ENCODE measurements at regions not wholly inside any gene's neighbourhood (a gene's known extent, or its start where the extent isn't known, plus 50 kb on each side); places are given as distances from the start of the nearest gene placed in this dataset.

DNA sequence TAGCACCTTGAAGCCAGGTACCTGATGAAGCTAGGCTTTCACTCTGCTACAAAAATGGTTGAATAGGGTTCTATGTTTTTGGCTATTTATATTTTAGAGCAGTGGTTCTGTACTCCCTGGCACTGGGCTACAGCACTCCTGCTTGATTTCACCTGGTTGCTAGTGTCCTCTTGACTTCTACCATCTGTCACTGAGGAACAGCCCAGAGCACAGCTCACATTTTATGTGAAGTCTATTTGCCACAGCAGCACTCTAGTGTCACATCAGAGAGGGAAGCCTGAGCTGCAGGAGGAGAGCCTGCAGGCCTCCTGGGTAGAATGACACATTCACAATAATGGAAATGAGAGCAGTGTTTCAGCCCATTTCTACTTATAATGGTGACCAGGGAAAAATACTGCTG is 184.2 kb downstream of the ZNF486 start:
- no peaks in the 10 kb centered on the region for H3K27me3 ChIP-seq (replicated peaks in 1 of 7)

DNA sequence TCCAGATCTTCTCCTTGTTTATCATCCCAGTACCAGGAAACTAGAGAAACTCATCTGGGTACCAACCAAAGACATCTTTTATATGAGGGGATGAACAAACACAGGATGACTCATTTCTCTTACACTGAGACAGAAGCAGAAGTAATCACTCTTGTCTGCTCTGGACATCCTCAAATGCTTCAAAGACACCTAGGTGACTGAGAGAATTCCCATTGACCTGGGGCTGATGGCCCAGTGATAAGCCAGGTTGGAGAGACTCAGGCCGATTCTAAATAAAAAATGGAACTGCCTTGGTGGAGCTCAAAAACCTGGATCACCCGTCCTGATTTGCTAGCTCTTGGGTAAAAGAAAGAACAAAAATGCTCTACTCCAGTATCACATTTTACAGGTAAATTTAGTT is 182.2 kb downstream of the ZNF486 start:
- H3K4me3 ChIP-seq: no peak overlapping the region
- H3K27me3 ChIP-seq (replicated peaks in 1 of 7): no peaks in the 10 kb centered on the region
- TF ChIP-seq, protein P1, sequence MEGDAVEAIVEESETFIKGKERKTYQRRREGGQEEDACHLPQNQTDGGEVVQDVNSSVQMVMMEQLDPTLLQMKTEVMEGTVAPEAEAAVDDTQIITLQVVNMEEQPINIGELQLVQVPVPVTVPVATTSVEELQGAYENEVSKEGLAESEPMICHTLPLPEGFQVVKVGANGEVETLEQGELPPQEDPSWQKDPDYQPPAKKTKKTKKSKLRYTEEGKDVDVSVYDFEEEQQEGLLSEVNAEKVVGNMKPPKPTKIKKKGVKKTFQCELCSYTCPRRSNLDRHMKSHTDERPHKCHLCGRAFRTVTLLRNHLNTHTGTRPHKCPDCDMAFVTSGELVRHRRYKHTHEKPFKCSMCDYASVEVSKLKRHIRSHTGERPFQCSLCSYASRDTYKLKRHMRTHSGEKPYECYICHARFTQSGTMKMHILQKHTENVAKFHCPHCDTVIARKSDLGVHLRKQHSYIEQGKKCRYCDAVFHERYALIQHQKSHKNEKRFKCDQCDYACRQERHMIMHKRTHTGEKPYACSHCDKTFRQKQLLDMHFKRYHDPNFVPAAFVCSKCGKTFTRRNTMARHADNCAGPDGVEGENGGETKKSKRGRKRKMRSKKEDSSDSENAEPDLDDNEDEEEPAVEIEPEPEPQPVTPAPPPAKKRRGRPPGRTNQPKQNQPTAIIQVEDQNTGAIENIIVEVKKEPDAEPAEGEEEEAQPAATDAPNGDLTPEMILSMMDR (IDR thresholded peaks at IDR 0.05 in 8 of 11, conservative IDR thresholded peaks at IDR 0.05 in 3 of 11): no peak
- no peak for TF ChIP-seq POLR2AphosphoS5 (IDR thresholded peaks at IDR 0.05)
- no peak for TF ChIP-seq POLR2A (IDR thresholded peaks at IDR 0.05)
- no peaks in the 10 kb centered on the region for H3K36me3 ChIP-seq
- peaks cover 0 to 29% (median 0%) of the 10 kb centered on the region in 8 donors for H3K9me3 ChIP-seq
- intact Hi-C loops (cut with DNase I; ENCODE audit: low total_unique reads): no loop called here
- no peaks in the 10 kb centered on the region for H3K4me1 ChIP-seq
- no peak for DNase-seq
- no peak overlapping the region for H3K27ac ChIP-seq
- WGBS, 5 donors: 67 to 88% (median 80%) methylated on average over 2 of the region's 2 CpGs

More for the DNA sequence above, 184.2 kb downstream of the ZNF486 start:
- H3K9me3 ChIP-seq: peaks cover 0 to 32% (median 13%) of the 10 kb centered on the region in 8 donors
- TF ChIP-seq POLR2AphosphoS5 (IDR thresholded peaks at IDR 0.05): no peak
- TF ChIP-seq, protein P1 (IDR thresholded peaks at IDR 0.05 in 8 of 11, conservative IDR thresholded peaks at IDR 0.05 in 3 of 11): no peak
- TF ChIP-seq POLR2A (IDR thresholded peaks at IDR 0.05): no peak
- no peaks in the 10 kb centered on the region for H3K36me3 ChIP-seq
- intact Hi-C loops (cut with DNase I; ENCODE audit: low total_unique reads): no loop called here
- H3K27ac ChIP-seq: no peak overlapping the region
- H3K4me1 ChIP-seq: no peaks in the 10 kb centered on the region
- DNase-seq: no peak
- no peak overlapping the region for H3K4me3 ChIP-seq

DNA sequence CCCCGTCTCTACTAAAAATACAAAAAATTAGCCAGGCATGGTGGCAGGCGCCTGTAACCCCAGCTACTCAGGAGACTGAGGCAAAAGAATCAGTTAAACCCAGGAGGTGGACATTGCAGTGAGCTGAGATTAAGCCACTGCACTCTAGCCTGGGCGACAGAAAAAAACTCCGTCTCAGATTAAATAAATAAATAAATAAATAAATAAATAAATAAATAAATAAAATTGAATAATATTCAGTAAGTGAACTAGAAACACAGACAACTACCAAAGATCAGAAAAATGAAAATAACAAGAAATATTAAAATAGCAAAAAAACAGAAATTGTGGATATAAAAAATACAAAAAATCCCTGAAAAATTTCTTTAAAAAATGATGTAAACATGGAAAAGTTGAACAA is 172.4 kb downstream of the ZNF486 start:
- DNase-seq: no peak
- WGBS, 5 donors: 90 to 98% (median 93%) methylated on average over 4 of the region's 4 CpGs
- intact Hi-C loops (cut with DNase I; ENCODE audit: low total_unique reads): no loop called here
- no peaks in the 10 kb centered on the region for H3K27me3 ChIP-seq (replicated peaks in 1 of 7)
- no peaks in the 10 kb centered on the region for H3K4me1 ChIP-seq
- H3K36me3 ChIP-seq: no peaks in the 10 kb centered on the region
- H3K4me3 ChIP-seq: no peak overlapping the region
- H3K27ac ChIP-seq: no peak overlapping the region
- TF ChIP-seq POLR2AphosphoS5 (IDR thresholded peaks at IDR 0.05) (no peak), POLR2A (IDR thresholded peaks at IDR 0.05) (no peak)
- TF ChIP-seq, protein P1 (IDR thresholded peaks at IDR 0.05 in 8 of 11, conservative IDR thresholded peaks at IDR 0.05 in 3 of 11): no peak
- H3K9me3 ChIP-seq: peaks cover 0 to 33% (median 14%) of the 10 kb centered on the region in 8 donors

DNA sequence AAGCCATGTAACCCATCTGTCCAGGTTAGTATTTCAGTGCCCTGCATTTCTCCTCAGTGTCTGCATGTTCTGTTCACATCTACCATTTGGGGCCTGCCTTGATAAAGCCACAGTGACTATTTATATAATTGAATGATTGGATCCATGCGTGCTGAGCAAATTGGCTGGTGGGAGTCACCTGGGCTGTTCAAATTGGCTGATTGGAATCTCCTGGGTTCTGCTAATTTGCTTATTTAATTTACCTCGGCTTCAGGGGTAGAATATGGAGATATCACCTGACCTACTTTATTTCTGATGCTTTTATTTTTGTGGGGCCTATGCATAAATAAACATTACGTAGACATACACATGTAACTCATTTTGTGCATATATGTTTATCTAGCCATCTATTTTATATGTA is 167.7 kb downstream of the ZNF486 start:
- no peak overlapping the region for H3K4me3 ChIP-seq
- TF ChIP-seq POLR2A (IDR thresholded peaks at IDR 0.05) (no peak), POLR2AphosphoS5 (IDR thresholded peaks at IDR 0.05) (no peak)
- intact Hi-C loops (cut with DNase I; ENCODE audit: low total_unique reads): no loop called here
- H3K27ac ChIP-seq: no peak overlapping the region
- no peaks in the 10 kb centered on the region for H3K27me3 ChIP-seq (replicated peaks in 1 of 7)
- H3K9me3 ChIP-seq: peaks cover 0 to 37% (median 14%) of the 10 kb centered on the region in 8 donors
- H3K36me3 ChIP-seq: no peaks in the 10 kb centered on the region
- 77 to 90% (median 89%) methylated on average over 3 of the region's 3 CpGs for WGBS, 5 donors
- DNase-seq: no peak
- no peaks in the 10 kb centered on the region for H3K4me1 ChIP-seq

DNA sequence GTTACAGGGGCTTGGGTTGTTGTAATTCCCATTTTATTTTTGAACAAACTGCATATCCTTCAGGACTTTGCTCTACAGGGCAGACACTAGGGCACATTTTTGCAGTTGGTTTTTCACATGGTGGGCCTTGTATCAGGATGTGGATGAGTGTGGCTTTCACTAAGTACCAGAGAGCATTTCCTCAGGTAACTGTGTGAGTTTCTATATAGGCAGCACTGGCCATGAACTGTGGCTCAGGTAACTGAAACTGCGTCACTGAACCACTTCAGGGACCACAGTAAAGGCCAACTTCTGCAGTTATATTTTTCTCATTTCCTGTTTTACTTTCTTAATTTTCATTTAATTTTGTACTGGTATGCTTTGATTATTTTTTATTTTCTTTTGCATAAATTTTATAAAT is 166.5 kb downstream of the ZNF486 start:
- Histone ChIP-seq H3K4me1 (no peaks in the 10 kb centered on the region), H3K36me3 (no peaks in the 10 kb centered on the region), H3K4me3 (no peak overlapping the region), H3K27me3 (replicated peaks in 1 of 7) (no peaks in the 10 kb centered on the region), H3K27ac (no peak overlapping the region), H3K9me3 (peaks cover 0 to 28% (median 14%) of the 10 kb centered on the region in 8 donors)
- TF ChIP-seq, protein P1 (IDR thresholded peaks at IDR 0.05 in 8 of 11, conservative IDR thresholded peaks at IDR 0.05 in 3 of 11): no peak
- TF ChIP-seq POLR2A (IDR thresholded peaks at IDR 0.05) (no peak), POLR2AphosphoS5 (IDR thresholded peaks at IDR 0.05) (no peak)
- no peak for DNase-seq
- 47 to 79% (median 73%) methylated on average over 1 of the region's 1 CpG for WGBS, 5 donors
- intact Hi-C loops (cut with DNase I; ENCODE audit: low total_unique reads): no loop called here
